SK-N-SH (cell line): ENCODE measurements at regions not wholly inside any gene's neighbourhood (a gene's known extent, or its start where the extent isn't known, plus 50 kb on each side); places are given as distances from the start of the nearest gene placed in this dataset.

Source experiments
- CTCF ChIA-PET: fragments of 300-600, 350-600 bp; formaldehyde crosslinking; extraction: SDS; loops from one replicate; lab custom pipeline; 2021; lab: Yijun Ruan, JAX
- POLR2A ChIA-PET: fragments of 350-600 bp; sonication (Branson Sonifier 250); formaldehyde crosslinking; extraction: SDS; loops from one replicate; lab custom pipeline; 2020; ENCODE audit warnings: antibody characterized with exemption, inconsistent platforms; lab: Yijun Ruan, JAX
- DNase-seq: peaks from one replicate; pipeline ENCODE4 v3.0.0; 2012
- H2AFZ ChIP-seq: fragments of 200-600 bp; sonication (generic); 2 replicates; pipeline ENCODE4 v1.8.1; 2016; ENCODE audit warnings: antibody characterized with exemption, mild to moderate bottlenecking, low read depth
- H3F3A ChIP-seq: fragments of 200-600 bp; sonication (generic); replicated peaks from 2 replicates; pipeline ENCODE3; 2016; ENCODE audit warnings: antibody characterized with exemption, mild to moderate bottlenecking; ENCODE audit not compliant: insufficient read depth
- H3K27ac ChIP-seq, 2 experiments: fragments of 200-500 bp in 1 of 2; fragments of 200-600 bp in 1 of 2; sonication (Bioruptor generic) in 1 of 2; sonication (generic), shearing (Covaris generic) in 1 of 2; 2 replicates each; pipeline versions ENCODE4 v1.5.1 to v1.6.1; 2014 to 2016; ENCODE audit warnings: low read depth in 2 of 2, inconsistent platforms in 1 of 2, low read length in 1 of 2, mild to moderate bottlenecking in 1 of 2, mixed read lengths in 1 of 2
- H3K27me3 ChIP-seq: fragments of 200-600 bp; sonication (generic), shearing (Covaris generic); 2 replicates; pipeline ENCODE4 v1.6.1; 2016; ENCODE audit warnings: mixed run types; ENCODE audit not compliant: insufficient read depth
- H3K36me3 ChIP-seq, 2 experiments: fragments of 200-500 bp in 1 of 2; fragments of 200-600 bp in 1 of 2; sonication (Bioruptor generic) in 1 of 2; sonication (generic) in 1 of 2; replicated peaks in 1 of 2; 2 replicates each; pipeline versions ENCODE3 to v1.5.1; 2014 to 2016; ENCODE audit warnings: low read length in 1 of 2, mild to moderate bottlenecking in 1 of 2; ENCODE audit not compliant: insufficient read depth in 2 of 2, control insufficient read depth in 1 of 2
- H3K4me1 ChIP-seq, 2 experiments: fragments of 200-500 bp in 1 of 2; fragments of 200-600 bp in 1 of 2; sonication (Bioruptor generic) in 1 of 2; sonication (generic), shearing (Covaris generic) in 1 of 2; 2 replicates each; pipeline versions ENCODE4 v1.5.1 to v1.6.1; 2014 to 2016; ENCODE audit warnings: low read depth in 1 of 2, low read length in 1 of 2, mixed run types in 1 of 2; ENCODE audit not compliant: insufficient read depth in 2 of 2, control insufficient read depth in 1 of 2
- H3K4me2 ChIP-seq: fragments of 200-600 bp; sonication (generic), shearing (Covaris generic); 2 replicates; pipeline ENCODE4 v1.6.1; 2017; ENCODE audit warnings: mixed run types
- H3K4me3 ChIP-seq, 2 experiments: fragments of 200-500 bp in 1 of 2; fragments of 200-600 bp in 1 of 2; sonication (Bioruptor generic) in 1 of 2; sonication (generic), shearing (Covaris generic) in 1 of 2; 2 replicates each; pipeline versions ENCODE4 v1.5.1 to v1.8.1; 2014 to 2016; ENCODE audit warnings: low read depth in 2 of 2, inconsistent platforms in 1 of 2, low read length in 1 of 2, mild to moderate bottlenecking in 1 of 2, mixed read lengths in 1 of 2, moderate library complexity in 1 of 2
- H3K79me2 ChIP-seq: fragments of 200-600 bp; sonication (generic); 2 replicates; pipeline ENCODE4 v1.8.1; 2017; ENCODE audit warnings: mild to moderate bottlenecking; ENCODE audit not compliant: insufficient read depth
- H3K9ac ChIP-seq: fragments of 200-600 bp; sonication (generic); 2 replicates; pipeline ENCODE4 v1.6.1; 2017; ENCODE audit warnings: mixed run types
- H3K9me2 ChIP-seq: fragments of 200-600 bp; sonication (generic); 2 replicates; pipeline ENCODE4 v1.6.1; 2017; ENCODE audit warnings: mixed run types
- H3K9me3 ChIP-seq: fragments of 200-600 bp; sonication (generic); 2 replicates; pipeline ENCODE4 v1.6.1; 2017; ENCODE audit warnings: mixed run types, mild to moderate bottlenecking, moderate library complexity
- H4K20me1 ChIP-seq: fragments of 200-600 bp; sonication (generic); 2 replicates; pipeline ENCODE4 v1.6.1; 2017; ENCODE audit warnings: mild to moderate bottlenecking, mixed run types; ENCODE audit not compliant: insufficient read depth
- CTCF ChIP-seq: fragments of 200-600 bp; sonication (generic); IDR thresholded peaks from 2 replicates; pipeline ENCODE4 v1.6.1; 2017; ENCODE audit warnings: antibody characterized with exemption, mild to moderate bottlenecking, moderate library complexity
- ELF1 ChIP-seq: IDR thresholded peaks from 2 replicates; pipeline ENCODE4 v1.4.0; 2012
- FOSL2 ChIP-seq: IDR thresholded peaks from 2 replicates; pipeline ENCODE4 v1.4.0; 2012; ENCODE audit warnings: low read depth, mild to moderate bottlenecking, moderate library complexity, borderline replicate concordance
- FOXJ3 ChIP-seq: sonication (generic); formaldehyde crosslinking; IDR thresholded peaks from 2 replicates; pipeline ENCODE4 v1.5.1; 2020; ENCODE audit warnings: mild to moderate bottlenecking, missing genetic modification reagents
- FOXM1 ChIP-seq: IDR thresholded peaks from 2 replicates; pipeline ENCODE4 v1.4.0; 2012; ENCODE audit warnings: low read depth, mild to moderate bottlenecking
- JUND ChIP-seq: IDR thresholded peaks from 2 replicates; pipeline ENCODE4 v1.4.0; 2012
- MEF2A ChIP-seq: IDR thresholded peaks from 2 replicates; pipeline ENCODE4 v1.4.0; 2012; ENCODE audit warnings: low read depth, borderline replicate concordance
- NRF1 ChIP-seq: IDR thresholded peaks from 2 replicates; pipeline ENCODE4 v1.6.1; 2012; ENCODE audit warnings: low read depth, mild to moderate bottlenecking, low read length
- REST ChIP-seq: IDR thresholded peaks from 2 replicates; pipeline ENCODE4 v1.6.1; 2012; ENCODE audit warnings: mild to moderate bottlenecking, low read depth, low read length, moderate library complexity
- SIN3A ChIP-seq: IDR thresholded peaks from 2 replicates; pipeline ENCODE4 v1.6.1; 2012; ENCODE audit warnings: low read depth, mild to moderate bottlenecking, low read length, moderate library complexity, borderline replicate concordance
- TCF12 ChIP-seq: IDR thresholded peaks from 2 replicates; pipeline ENCODE4 v1.4.0; 2012
- USF1 ChIP-seq: IDR thresholded peaks from 2 replicates; pipeline ENCODE4 v1.4.0; 2012; ENCODE audit warnings: low read depth, borderline replicate concordance
- USF2 ChIP-seq: fragments of 150-350 bp; IDR thresholded peaks from 2 replicates; pipeline ENCODE4 v1.6.1; 2017; ENCODE audit warnings: antibody characterized with exemption, low read length, low read depth, borderline replicate concordance
- WGBS: methylation state at CpG from one replicate; pipeline ENCODE4 v1.1.6; 2017; ENCODE audit warnings: low lambda C conversion rate; 5-methylcytosine and 5-hydroxymethylcytosine counted together

GRCh38 chr4:179285696-179286095 is 1843.5 kb upstream of the AGA start:
- H3K79me2 ChIP-seq, result no peaks in the 10 kb centered on the region
- no peak overlapping the region for H2AFZ ChIP-seq
- H3K9me3 ChIP-seq, result no peaks in the 10 kb centered on the region
- no peaks in the 10 kb centered on the region for H4K20me1 ChIP-seq
- POLR2A ChIA-PET, result no interaction called here
- no peak overlapping the region for H3K27ac ChIP-seq
- no peaks in the 10 kb centered on the region for H3K27me3 ChIP-seq
- no peak for DNase-seq
- TF ChIP-seq JUND (no peak), FOXM1 (no peak), CTCF (no peak), NRF1 (no peak), FOSL2 (no peak), USF1 (no peak), SIN3A (no peak), REST (no peak), USF2 (no peak), FOXJ3 (CRISPR knock-in tag) (no peak), MEF2A (no peak), TCF12 (no peak), ELF1 (no peak)
- H3K4me3 ChIP-seq, result no peak overlapping the region
- H3F3A ChIP-seq, result no peaks in the 10 kb centered on the region
- WGBS, result 8% methylated on average over 3 of the region's 3 CpGs
- CTCF ChIA-PET, result interaction anchor here (0.6 kb wide), 1 partner anchor 504 kb away, joined by 3 read pairs; no protein-coding TSS in a partner anchor
- H3K9ac ChIP-seq, result no peak overlapping the region
- H3K4me1 ChIP-seq, result no peaks in the 10 kb centered on the region
- H3K36me3 ChIP-seq, result no peaks in the 10 kb centered on the region
- no peaks in the 10 kb centered on the region for H3K9me2 ChIP-seq
- no peak overlapping the region for H3K4me2 ChIP-seq
